ENCODE measurements at regions not wholly inside any gene's neighbourhood (a gene's known extent, or its start where the extent isn't known, plus 50 kb on each side); places are given as distances from the start of the nearest gene placed in this dataset.
"Not testable (repeated sequence)": the region's sequence is repeated elsewhere in the genome, so short reads cannot be mapped to it uniquely, and the experiment has no call there.

GRCh38 chr3:139132976-139133375 is 88.3 kb upstream of the PRR23C start:
- TF ChIP-seq, protein P1, sequence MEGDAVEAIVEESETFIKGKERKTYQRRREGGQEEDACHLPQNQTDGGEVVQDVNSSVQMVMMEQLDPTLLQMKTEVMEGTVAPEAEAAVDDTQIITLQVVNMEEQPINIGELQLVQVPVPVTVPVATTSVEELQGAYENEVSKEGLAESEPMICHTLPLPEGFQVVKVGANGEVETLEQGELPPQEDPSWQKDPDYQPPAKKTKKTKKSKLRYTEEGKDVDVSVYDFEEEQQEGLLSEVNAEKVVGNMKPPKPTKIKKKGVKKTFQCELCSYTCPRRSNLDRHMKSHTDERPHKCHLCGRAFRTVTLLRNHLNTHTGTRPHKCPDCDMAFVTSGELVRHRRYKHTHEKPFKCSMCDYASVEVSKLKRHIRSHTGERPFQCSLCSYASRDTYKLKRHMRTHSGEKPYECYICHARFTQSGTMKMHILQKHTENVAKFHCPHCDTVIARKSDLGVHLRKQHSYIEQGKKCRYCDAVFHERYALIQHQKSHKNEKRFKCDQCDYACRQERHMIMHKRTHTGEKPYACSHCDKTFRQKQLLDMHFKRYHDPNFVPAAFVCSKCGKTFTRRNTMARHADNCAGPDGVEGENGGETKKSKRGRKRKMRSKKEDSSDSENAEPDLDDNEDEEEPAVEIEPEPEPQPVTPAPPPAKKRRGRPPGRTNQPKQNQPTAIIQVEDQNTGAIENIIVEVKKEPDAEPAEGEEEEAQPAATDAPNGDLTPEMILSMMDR (IDR thresholded peaks at IDR 0.05) = no peak
- Histone ChIP-seq H3K4me3 (ENCODE audit: low read depth in 1 of 2, low read length in 1 of 2) (no peak overlapping the region), H3K4me1 (ENCODE audit: control insufficient read depth in 1 of 2, insufficient read depth in 1 of 2, low read depth in 1 of 2, low read length in 1 of 2) (peaks cover 37 to 53% of the 10 kb centered on the region in 2 experiments)

DNA sequence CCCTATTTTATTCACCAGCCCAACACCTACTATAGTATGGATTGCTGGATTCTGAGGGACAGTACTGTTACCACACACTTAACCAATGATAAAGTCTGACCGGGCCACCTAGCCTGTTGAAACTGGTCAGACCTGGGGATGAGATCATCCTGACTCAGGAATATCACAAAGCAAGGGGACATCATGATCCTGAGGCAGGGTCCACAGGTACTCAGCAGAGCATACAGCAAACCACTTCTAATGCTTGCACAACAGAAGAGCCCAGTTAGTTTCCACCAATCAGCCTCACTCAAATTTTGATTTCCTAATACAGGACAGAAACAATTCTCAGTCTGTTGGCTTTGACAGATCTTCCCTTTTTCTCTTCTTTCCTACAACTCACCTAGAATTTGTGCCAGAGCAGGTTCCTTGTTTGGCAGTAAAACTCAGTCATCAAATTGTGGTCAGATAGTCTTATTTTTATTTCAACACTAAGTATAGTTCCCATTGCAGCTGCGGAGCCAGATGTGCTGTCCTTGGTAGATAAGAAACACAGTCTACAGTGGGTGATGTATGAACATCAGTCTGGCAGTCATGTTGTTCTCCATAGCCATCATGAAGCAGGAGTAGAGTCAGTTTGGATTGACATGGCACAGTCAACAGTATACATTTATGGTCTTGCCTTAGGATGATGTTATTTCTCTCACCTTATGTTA is 90.1 kb upstream of the PRR23C start:
- Histone ChIP-seq H3K9me3 (no peaks in the 10 kb centered on the region), H3K4me3 (ENCODE audit: low read depth in 1 of 2, low read length in 1 of 2) (no peak overlapping the region), H3K27me3 (no peaks in the 10 kb centered on the region), H3K36me3 (no peaks in the 10 kb centered on the region), H3K4me1 (ENCODE audit: control insufficient read depth in 1 of 2, insufficient read depth in 1 of 2, low read depth in 1 of 2, low read length in 1 of 2) (peaks cover 37 to 53% of the 10 kb centered on the region in 2 experiments), H3K27ac (no peak overlapping the region)
- TF ChIP-seq, protein P1 (IDR thresholded peaks at IDR 0.05) = no peak

More at GRCh38 chr3:139132976-139133375, 88.3 kb upstream of the PRR23C start:
- Histone ChIP-seq H3K27me3 (no peaks in the 10 kb centered on the region), H3K27ac (no peak overlapping the region), H3K36me3 (no peaks in the 10 kb centered on the region), H3K9me3 (no peaks in the 10 kb centered on the region)

- no peak overlapping the region for H3K27ac ChIP-seq
- TF ChIP-seq, protein P1 (IDR thresholded peaks at IDR 0.05) = no peak
- H3K9me3 ChIP-seq = no peaks in the 10 kb centered on the region
- no peak overlapping the region for H3K4me3 ChIP-seq (ENCODE audit: low read depth in 1 of 2, low read length in 1 of 2)
- H3K36me3 ChIP-seq = no peaks in the 10 kb centered on the region
- H3K27me3 ChIP-seq = no peaks in the 10 kb centered on the region
- H3K4me1 ChIP-seq (ENCODE audit: control insufficient read depth in 1 of 2, insufficient read depth in 1 of 2, low read depth in 1 of 2, low read length in 1 of 2) = peaks cover 31 to 45% of the 10 kb centered on the region in 2 experiments
These were observed 91.0 kb upstream of the PRR23C start for GRCh38 chr3:139135657-139136056.

- Histone ChIP-seq H3K9me3 (no peaks in the 10 kb centered on the region), H3K27ac (no peak overlapping the region), H3K27me3 (no peaks in the 10 kb centered on the region), H3K36me3 (no peaks in the 10 kb centered on the region), H3K4me3 (ENCODE audit: low read depth in 1 of 2, low read length in 1 of 2) (no peak overlapping the region), H3K4me1 (ENCODE audit: control insufficient read depth in 1 of 2, insufficient read depth in 1 of 2, low read depth in 1 of 2, low read length in 1 of 2) (peaks cover 22 to 35% of the 10 kb centered on the region in 2 experiments)
- TF ChIP-seq, protein P1 (IDR thresholded peaks at IDR 0.05) = no peak
These were observed 91.9 kb upstream of the PRR23C start for GRCh38 chr3:139136469-139137202.

DNA sequence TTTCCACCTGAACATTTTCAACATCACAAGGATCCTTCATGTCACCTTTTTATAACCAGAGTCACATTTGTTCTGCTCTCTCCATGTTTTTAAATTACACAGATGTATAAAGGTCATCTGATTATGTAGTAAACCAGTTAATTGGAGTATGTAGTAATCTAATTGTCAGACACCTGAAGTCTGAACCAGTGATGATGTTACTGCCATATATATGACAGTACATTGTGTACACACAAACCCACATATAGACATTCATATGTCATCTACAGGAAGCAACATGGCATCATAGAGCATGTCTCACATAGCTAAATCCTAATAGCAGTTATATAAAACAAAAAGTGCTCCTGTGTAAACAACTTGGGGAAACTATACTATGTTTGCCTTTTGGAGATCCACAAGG is 95.9 kb upstream of the PRR23C start:
- no peaks in the 10 kb centered on the region for H3K27me3 ChIP-seq
- H3K4me1 ChIP-seq (ENCODE audit: control insufficient read depth in 1 of 2, insufficient read depth in 1 of 2, low read depth in 1 of 2, low read length in 1 of 2) = peaks cover 0 to 2% of the 10 kb centered on the region in 2 experiments
- H3K27ac ChIP-seq = no peak overlapping the region
- H3K36me3 ChIP-seq = no peaks in the 10 kb centered on the region
- H3K4me3 ChIP-seq (ENCODE audit: low read depth in 1 of 2, low read length in 1 of 2) = no peak overlapping the region
- TF ChIP-seq, protein P1 (IDR thresholded peaks at IDR 0.05) = no peak
- H3K9me3 ChIP-seq = no peaks in the 10 kb centered on the region

GRCh38 chr3:139145980-139146379 is 101.3 kb upstream of the PRR23C start:
- not testable (repeated sequence) for H3K9me3 ChIP-seq; H3K36me3 ChIP-seq; H3K4me3 ChIP-seq (ENCODE audit: low read depth in 1 of 2, low read length in 1 of 2); H3K27me3 ChIP-seq; H3K27ac ChIP-seq; H3K4me1 ChIP-seq (ENCODE audit: control insufficient read depth in 1 of 2, insufficient read depth in 1 of 2, low read depth in 1 of 2, low read length in 1 of 2)

All from neutrophil (primary cell).